HG02763 (cell line): ENCODE measurements at regions not wholly inside any gene's neighbourhood (a gene's known extent, or its start where the extent isn't known, plus 50 kb on each side); places are given as distances from the start of the nearest gene placed in this dataset.

ENCODE experiments used
- ATAC-seq: cut with Tn5 transposase; IDR thresholded peaks from one replicate; pipeline ENCODE4 v1.9.1; 2021; ENCODE audit warnings: mild to moderate bottlenecking, moderate library complexity; ENCODE audit not compliant: unreplicated experiment

GRCh38 chr12:87795555-87795954 lies 233.6 kb downstream of the C12orf50 start:
- ATAC-seq = no peak

- no peak for ATAC-seq
Measured at GRCh38 chr12:87794854-87795253, 234.3 kb downstream of the C12orf50 start.

DNA sequence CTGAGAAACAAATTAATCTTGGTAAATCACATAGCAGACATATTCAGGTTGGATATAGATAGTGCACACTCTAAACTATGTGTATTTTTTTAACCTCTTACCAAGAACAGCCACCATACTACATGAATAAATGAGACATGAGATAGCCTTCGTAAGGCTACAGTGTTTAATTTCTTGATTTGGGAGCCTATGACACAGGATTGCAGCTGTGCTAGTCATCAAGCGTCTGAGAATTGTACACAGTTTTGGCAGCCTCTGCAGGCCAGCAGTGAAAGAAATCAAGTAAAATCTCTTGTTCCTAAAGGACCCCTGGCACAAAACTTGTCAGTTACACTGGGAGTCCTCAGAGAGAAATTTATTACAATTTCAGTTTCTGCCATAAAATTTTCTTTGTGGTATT lies 236.1 kb downstream of the C12orf50 start:
- ATAC-seq = no peak

DNA sequence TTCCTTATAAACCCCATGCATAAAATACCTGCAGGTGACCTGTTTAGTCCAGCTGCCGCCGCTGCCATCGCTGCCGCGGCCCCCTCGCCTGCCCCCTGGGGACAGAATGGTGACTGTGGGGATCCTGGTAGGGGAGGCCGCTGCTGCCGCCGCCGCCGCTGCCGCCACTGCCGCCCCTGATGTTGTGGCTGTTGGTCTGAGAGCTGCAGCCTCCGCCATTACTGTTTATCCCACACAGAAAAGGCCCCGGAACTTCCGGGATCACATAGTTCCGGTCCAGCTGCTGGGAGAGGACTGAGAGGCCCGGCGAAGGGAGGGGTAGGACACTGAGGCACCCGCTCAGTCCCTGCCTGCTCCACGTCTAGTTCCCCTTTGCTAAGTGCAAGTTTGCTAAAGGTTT lies 244.9 kb downstream of the C12orf50 start:
- ATAC-seq = no peak

- no peak for ATAC-seq
Measured at GRCh38 chr12:87783467-87783866, 245.7 kb downstream of the C12orf50 start.

- ATAC-seq = no peak
Measured at GRCh38 chr12:87782838-87783237, 246.4 kb downstream of the C12orf50 start.

GRCh38 chr12:87779858-87780498 lies 249.2 kb downstream of the C12orf50 start:
- ATAC-seq = no peak

DNA sequence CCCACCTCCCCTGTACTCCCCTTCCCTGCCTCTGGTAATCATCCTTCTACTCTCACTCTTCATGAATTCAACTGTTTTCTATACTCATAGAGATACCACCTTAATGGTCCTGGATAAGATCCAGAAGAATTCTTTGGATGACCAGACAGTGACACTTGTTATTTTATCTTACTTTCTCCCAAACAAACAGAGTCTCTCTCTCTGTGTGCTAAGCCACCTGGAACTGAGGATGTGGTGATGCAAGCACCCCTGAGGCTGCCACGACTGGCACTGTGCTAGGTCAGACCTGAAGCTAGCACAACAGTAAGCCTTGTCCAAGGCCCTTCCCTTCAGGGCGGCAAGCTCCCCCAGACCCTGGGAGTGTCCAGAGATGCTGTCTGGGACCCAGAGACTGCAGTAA lies 250.2 kb downstream of the C12orf50 start:
- no peak for ATAC-seq

DNA sequence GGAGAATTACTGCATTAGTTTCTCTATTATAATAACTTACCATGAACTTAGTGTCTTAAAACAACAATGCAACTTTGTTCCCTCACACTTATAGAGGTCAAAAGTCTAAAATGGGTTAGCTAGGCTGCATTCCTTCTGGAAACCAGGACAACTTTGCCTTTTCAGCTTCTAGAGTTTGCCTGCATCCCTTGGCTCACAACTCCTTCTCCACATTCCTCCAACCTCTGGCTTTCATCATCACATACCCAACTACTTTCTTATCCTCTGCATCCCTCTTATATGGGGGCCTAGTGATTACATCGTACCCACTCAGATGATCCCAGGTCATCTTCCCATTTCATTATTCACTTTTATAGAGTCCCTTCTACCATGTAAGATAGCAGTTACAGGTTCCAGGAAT lies 251.1 kb downstream of the C12orf50 start:
- ATAC-seq = no peak

DNA sequence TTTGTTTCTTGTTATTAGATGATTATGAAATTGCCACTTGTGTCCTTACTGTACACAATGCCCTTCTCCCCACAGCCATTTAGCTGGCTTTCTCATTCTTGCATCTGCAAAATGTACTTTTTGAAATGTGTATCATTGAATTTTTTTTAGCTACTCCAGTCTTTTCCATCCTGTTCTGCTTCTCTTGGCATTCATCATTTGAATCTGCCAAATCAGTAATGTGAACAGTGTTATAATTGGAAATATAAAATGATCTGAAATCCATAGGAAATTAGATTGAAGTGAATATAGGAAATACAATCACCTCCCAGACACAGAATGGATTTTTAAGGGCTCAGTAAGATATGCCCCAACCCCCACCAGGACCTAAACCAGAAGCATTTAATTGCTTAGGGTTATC lies 253.4 kb downstream of the C12orf50 start:
- no peak for ATAC-seq

DNA sequence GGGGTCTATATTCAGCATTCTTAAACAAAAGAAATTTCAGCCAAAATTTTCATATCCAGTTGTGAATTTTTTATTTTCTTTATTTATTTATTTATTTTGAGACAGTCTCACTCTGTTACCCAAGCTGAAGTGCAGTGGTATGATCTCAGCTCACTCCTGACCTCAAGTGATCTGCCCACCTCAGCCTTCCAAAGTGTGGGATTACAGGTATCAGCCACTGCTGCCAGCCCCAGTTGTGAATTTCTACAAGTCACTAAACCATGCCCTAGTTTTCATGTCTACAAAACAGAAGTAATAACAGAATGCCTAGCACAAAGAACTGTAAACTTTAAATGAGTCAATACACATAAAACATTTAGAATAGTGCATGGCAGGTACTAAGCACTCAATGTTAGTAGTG lies 254.2 kb downstream of the C12orf50 start:
- ATAC-seq = no peak

DNA sequence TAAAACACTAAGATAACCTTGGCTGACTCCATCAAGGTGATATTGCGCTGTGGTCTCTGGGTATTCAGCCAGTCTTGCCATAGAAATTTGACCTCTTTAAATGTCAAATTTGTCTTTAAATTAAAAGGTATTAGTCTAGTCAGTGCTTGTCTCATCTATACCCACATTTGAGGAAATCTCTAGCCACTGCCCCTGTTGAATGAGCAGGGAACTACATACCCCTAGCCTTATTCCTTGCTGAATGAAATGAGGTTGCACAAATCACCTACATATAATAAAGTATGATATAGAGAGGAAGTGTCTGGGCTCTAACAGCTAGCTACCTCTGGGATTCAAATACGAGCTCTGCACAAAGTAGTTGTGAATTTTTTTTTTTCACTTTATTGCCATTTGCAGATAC lies 256.8 kb downstream of the C12orf50 start:
- ATAC-seq = no peak

- ATAC-seq = no peak
Measured at GRCh38 chr12:87768501-87769287, 260.5 kb downstream of the C12orf50 start.

DNA sequence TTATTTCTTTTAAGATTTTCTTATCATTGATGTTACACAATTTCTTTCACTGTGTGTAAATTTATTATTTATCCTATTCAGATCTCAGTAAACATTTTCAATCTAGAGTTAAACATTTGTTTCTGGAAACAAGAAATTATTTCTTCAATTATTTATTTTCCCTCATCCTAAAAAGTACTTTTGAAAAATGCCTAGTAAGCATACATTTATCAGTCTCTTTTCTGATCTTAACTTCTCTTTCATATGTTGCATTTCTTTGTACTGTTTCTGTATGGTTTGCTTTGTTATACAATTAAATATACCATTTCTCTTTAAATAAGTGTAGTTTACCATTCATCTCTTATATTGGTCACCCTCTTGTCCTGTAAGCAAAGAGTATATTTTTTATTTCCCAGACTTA lies 263.2 kb downstream of the C12orf50 start:
- ATAC-seq = no peak

DNA sequence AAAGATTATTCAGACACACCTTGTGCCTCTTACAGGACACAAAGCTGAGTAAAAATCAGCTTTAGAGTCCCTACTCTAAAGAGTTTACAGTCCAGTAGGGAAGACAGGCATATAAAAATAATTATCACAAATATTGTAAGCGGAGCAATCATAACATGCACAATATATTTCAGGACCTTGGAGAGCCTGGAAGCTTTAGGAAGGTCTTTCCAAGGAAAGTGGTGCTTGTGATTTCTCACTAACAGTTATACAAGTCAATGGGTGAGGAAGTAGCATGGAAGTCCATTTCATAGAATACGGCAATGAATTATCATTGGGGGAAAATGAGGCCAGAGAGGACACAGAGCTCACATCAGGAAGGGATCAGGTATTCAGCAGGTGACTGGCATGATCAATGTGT lies 268.3 kb downstream of the C12orf50 start:
- ATAC-seq = no peak

DNA sequence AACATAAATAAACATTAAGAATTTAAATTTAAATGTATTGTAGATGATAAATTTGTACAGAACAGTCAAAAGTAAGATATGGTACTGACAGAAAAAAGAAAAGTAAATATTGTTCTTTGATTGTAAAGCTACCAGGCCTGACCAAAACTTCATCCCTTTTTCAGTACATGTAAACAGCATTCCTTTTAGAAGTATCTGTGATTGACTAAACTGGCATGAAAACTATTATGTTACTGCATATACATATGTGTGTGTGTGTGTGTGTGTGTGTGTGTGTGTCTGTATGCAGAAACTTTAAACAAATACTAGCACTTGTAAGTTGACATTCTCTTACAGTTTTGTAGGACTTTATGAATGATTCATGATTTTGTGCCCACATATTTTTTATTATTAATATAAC lies 270.9 kb downstream of the C12orf50 start:
- ATAC-seq = no peak

DNA sequence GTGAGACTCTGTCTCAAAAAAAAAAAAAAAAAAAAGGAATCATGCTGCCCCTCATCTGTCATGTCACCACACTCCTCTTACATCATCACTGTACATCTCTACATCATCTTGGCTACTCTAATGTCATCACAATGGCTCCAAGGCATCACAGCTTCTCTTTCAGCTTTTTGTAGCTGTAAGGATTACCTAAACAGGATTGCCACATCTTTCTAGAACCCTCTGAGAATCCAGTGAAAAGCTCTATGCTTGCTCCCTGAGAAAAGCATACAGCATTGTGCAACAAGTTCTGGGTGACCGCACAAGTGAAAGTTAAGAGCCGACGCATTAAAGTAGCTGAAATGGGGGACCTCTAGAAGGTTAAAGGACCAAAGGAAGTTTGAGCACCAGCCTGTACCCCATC lies 272.5 kb downstream of the C12orf50 start:
- ATAC-seq = no peak

DNA sequence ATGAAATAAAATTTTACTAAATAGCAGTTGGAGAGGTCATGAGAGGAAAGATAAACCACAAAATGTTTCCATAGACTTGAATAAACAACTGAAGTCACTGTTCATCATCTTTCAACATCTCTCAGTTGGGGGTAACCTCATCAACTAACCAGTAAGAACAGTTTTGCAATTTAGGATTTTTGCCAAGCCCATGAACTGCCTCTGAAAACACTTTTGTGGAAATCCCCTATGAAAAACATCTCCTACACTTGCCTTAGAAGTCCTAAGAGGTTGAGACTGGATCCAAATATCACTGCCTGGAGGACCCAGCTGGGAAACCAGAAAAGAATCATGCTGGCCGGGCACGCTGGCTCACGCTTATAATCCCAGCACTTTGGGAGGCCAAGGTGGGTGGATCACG lies 273.1 kb downstream of the C12orf50 start:
- ATAC-seq = no peak

DNA sequence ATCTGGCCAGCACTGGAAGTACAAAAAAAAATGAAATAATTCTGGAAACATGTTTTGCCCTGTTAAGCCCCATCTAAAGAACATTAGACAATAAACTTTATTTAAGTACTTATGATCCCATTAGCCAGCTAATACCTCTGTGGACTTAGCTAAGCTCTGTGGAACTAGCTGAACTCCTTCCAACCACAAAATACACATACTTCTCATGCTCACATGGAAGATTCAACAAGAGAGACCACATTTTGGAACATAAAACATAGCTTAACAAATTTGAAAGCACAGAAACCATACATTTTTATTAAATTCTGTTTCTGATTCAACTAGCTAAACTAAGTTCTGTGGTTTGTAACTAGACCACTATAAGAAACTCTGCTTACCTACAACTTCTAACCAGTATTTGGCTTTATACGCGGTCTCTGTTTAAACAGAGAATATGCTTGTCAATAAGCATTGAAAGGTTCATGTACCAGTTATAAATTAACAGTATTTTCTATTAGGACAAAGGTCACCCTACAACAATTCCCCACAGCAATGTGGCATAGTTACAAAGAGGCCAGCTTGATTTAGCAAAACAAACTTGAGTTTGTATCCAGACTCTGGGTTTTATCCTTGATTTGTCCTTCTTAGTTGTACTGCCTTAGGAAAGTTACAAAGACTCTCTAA lies 300.1 kb downstream of the C12orf50 start:
- no peak for ATAC-seq

GRCh38 chr12:87720967-87721366 lies 308.2 kb downstream of the C12orf50 start:
- ATAC-seq = no peak

DNA sequence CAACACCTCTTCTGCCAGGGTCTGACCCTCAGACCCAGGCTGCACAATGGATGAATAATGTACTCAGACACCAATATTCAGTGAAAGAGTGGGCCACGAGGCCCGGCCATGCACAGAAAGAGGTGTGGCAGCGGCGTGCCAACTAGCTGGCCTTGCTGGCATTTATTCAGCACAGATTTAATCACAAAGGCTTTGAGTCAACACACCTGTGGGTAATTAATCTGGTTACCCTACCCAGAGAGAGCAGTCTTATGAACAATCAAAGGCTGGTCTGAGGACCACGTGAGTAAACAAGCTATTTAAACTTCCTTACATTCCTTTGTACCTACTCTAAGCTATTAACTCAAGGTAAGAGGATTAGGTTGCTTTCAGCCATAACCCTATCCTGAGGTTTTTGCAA lies 324.8 kb downstream of the C12orf50 start:
- ATAC-seq = no peak

- no peak for ATAC-seq
Measured at GRCh38 chr12:87690236-87690810, 338.9 kb downstream of the C12orf50 start.
